ENCODE measurements at regions not wholly inside any gene's neighbourhood (a gene's known extent, or its start where the extent isn't known, plus 50 kb on each side); places are given as distances from the start of the nearest gene placed in this dataset.

- TF ChIP-seq, protein P1, sequence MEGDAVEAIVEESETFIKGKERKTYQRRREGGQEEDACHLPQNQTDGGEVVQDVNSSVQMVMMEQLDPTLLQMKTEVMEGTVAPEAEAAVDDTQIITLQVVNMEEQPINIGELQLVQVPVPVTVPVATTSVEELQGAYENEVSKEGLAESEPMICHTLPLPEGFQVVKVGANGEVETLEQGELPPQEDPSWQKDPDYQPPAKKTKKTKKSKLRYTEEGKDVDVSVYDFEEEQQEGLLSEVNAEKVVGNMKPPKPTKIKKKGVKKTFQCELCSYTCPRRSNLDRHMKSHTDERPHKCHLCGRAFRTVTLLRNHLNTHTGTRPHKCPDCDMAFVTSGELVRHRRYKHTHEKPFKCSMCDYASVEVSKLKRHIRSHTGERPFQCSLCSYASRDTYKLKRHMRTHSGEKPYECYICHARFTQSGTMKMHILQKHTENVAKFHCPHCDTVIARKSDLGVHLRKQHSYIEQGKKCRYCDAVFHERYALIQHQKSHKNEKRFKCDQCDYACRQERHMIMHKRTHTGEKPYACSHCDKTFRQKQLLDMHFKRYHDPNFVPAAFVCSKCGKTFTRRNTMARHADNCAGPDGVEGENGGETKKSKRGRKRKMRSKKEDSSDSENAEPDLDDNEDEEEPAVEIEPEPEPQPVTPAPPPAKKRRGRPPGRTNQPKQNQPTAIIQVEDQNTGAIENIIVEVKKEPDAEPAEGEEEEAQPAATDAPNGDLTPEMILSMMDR (IDR thresholded peaks at IDR 0.05; ENCODE audit: low read depth, low read length, missing input control), result no peak
- TF ChIP-seq SP1 (IDR thresholded peaks at IDR 0.05) (no peak), MAX (IDR thresholded peaks at IDR 0.05) (no peak), YY1 (IDR thresholded peaks at IDR 0.05) (no peak), JUND (IDR thresholded peaks at IDR 0.05) (no peak), REST (IDR thresholded peaks at IDR 0.05) (no peak), RAD21 (IDR thresholded peaks at IDR 0.05) (no peak)
Measured at GRCh38 chr5:135116160-135116561, 82.1 kb upstream of the PITX1 start.

Data from liver (tissue), 3 donors.